A549 (cell line): ENCODE measurements at regions not wholly inside any gene's neighbourhood (a gene's known extent, or its start where the extent isn't known, plus 50 kb on each side); places are given as distances from the start of the nearest gene placed in this dataset.

ENCODE experiments used
- HOXA7 ChIP-seq: fragments of 250-450 bp; sonication (Bioruptor Pico); IDR thresholded peaks from 2 replicates; pipeline ENCODE4 v1.5.0; 2020; ENCODE audit warnings: mild to moderate bottlenecking, moderate library complexity
- POLR2A ChIP-seq: IDR thresholded peaks from 2 replicates; pipeline ENCODE4 v1.6.1; 2012; ENCODE audit warnings: mild to moderate bottlenecking, low read length
- TF ChIP-seq, protein P1 (sequence below): fragments of >200 bp; sonication (Bioruptor Twin); formaldehyde crosslinking; IDR thresholded peaks from 3 replicates; pipeline ENCODE4 v1.5.1; 2016
- TF ChIP-seq, protein P2 (sequence below): IDR thresholded peaks from 2 replicates; pipeline ENCODE4 v1.6.1; 2012
- TF ChIP-seq, protein P3 (sequence below): IDR thresholded peaks from 2 replicates; pipeline ENCODE4 v1.6.1; 2012

DNA sequence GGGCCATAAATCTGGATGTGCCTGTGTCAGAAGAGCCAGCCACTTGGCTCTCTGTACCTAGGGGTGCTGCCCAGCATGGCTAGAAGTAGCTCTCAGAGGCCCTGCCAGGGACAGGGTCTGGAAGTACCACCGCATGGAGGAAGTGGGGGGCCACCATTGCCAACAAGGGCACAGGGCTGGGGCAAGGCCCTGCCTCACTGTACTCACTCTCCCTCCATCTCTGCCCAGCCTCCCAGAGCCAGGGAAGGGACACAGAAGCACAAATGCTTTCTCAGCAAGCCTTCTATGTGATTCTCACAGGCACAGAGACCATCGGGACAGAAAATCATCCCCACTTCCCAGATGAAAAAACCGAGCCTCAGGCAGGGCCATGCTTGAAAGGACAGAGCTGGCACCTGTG, 138.1 kb downstream of the C5orf15 start:
- TF ChIP-seq HOXA7 (CRISPR knock-in tag) (no peak), POLR2A (no peak)
- TF ChIP-seq, protein P1, sequence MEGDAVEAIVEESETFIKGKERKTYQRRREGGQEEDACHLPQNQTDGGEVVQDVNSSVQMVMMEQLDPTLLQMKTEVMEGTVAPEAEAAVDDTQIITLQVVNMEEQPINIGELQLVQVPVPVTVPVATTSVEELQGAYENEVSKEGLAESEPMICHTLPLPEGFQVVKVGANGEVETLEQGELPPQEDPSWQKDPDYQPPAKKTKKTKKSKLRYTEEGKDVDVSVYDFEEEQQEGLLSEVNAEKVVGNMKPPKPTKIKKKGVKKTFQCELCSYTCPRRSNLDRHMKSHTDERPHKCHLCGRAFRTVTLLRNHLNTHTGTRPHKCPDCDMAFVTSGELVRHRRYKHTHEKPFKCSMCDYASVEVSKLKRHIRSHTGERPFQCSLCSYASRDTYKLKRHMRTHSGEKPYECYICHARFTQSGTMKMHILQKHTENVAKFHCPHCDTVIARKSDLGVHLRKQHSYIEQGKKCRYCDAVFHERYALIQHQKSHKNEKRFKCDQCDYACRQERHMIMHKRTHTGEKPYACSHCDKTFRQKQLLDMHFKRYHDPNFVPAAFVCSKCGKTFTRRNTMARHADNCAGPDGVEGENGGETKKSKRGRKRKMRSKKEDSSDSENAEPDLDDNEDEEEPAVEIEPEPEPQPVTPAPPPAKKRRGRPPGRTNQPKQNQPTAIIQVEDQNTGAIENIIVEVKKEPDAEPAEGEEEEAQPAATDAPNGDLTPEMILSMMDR = no peak
- TF ChIP-seq, protein P2, sequence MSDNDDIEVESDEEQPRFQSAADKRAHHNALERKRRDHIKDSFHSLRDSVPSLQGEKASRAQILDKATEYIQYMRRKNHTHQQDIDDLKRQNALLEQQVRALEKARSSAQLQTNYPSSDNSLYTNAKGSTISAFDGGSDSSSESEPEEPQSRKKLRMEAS = no peak
- TF ChIP-seq, protein P3, sequence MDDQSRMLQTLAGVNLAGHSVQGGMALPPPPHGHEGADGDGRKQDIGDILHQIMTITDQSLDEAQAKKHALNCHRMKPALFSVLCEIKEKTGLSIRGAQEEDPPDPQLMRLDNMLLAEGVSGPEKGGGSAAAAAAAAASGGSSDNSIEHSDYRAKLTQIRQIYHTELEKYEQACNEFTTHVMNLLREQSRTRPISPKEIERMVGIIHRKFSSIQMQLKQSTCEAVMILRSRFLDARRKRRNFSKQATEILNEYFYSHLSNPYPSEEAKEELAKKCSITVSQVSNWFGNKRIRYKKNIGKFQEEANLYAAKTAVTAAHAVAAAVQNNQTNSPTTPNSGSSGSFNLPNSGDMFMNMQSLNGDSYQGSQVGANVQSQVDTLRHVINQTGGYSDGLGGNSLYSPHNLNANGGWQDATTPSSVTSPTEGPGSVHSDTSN = no peak
